AG04449 (cell line): ENCODE measurements at regions not wholly inside any gene's neighbourhood (a gene's known extent, or its start where the extent isn't known, plus 50 kb on each side); places are given as distances from the start of the nearest gene placed in this dataset.

Experiments used
- CTCF ChIA-PET: fragments of 350-600 bp; formaldehyde crosslinking; extraction: SDS; loops from one replicate; lab custom pipeline; 2021; ENCODE audit warnings: antibody characterized with exemption; lab: Yijun Ruan, JAX
- POLR2A ChIA-PET: fragments of 400-600, 350-600 bp; formaldehyde crosslinking; extraction: SDS; loops from one replicate; lab custom pipeline; 2020; ENCODE audit warnings: antibody characterized with exemption, inconsistent platforms; lab: Yijun Ruan, JAX
- DNase-seq: peaks from one replicate; pipeline ENCODE4 v3.0.0-alpha.2; 2010; ENCODE audit warnings: low read depth, low spot score
- H3K4me3 ChIP-seq: 2 replicates; pipeline ENCODE4 v1.5.1; 2011; ENCODE audit warnings: low read depth, mild to moderate bottlenecking, control low read depth, low read length
- TF ChIP-seq, protein P1 (sequence below): IDR thresholded peaks from one replicate; pipeline ENCODE4 v1.5.1; 2011; ENCODE audit warnings: mild to moderate bottlenecking, moderate library complexity, low read length, control low read depth, inconsistent platforms; ENCODE audit not compliant: insufficient read depth; ENCODE audit errors: missing control alignments

DNA sequence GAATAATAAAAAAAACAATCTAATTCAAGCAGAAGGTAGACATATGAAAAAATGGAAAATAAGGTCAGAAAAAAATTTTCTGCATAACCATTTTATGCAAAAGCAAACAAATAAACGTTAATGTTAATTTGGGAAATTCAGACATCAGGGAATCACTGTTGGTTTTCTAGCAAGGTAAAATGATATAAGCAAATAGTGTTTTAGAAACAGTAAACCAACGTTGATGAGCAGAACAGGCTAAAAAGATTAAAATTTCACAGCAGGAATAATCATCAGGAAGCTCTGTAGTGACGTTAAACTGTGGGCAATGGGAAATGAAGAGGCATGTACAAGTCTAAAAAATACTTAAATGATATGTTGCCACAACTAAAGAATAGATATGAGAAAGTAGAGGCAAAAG lies 54.5 kb upstream of the HMGCLL1 start:
- ChIA-PET CTCF (no interaction called here), POLR2A (no interaction called here)

DNA sequence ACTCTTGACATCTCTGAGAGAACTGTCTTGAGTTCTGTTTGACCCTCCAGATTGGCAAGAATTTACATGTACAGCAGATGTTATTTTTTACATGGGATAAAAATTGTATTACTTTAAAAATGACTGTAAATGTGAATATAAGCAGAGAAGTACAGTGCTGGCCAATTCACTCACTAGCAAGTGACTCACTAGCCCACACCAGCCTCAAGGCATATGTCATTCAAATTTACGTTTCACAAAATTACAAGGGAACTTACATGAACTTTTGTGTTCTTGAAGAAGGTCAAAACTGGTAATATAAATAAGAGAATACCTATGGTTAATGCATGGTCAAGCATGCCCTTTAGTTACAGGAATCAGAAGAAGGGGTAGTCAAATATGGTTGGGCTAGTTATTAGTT lies 54.0 kb upstream of the HMGCLL1 start:
- TF ChIP-seq, protein P1, sequence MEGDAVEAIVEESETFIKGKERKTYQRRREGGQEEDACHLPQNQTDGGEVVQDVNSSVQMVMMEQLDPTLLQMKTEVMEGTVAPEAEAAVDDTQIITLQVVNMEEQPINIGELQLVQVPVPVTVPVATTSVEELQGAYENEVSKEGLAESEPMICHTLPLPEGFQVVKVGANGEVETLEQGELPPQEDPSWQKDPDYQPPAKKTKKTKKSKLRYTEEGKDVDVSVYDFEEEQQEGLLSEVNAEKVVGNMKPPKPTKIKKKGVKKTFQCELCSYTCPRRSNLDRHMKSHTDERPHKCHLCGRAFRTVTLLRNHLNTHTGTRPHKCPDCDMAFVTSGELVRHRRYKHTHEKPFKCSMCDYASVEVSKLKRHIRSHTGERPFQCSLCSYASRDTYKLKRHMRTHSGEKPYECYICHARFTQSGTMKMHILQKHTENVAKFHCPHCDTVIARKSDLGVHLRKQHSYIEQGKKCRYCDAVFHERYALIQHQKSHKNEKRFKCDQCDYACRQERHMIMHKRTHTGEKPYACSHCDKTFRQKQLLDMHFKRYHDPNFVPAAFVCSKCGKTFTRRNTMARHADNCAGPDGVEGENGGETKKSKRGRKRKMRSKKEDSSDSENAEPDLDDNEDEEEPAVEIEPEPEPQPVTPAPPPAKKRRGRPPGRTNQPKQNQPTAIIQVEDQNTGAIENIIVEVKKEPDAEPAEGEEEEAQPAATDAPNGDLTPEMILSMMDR, result no peak
- ChIA-PET CTCF (no interaction called here), POLR2A (no interaction called here)
- no peak overlapping the region for H3K4me3 ChIP-seq
- DNase-seq, result no peak

More for the DNA sequence above, 54.5 kb upstream of the HMGCLL1 start:
- DNase-seq, result no peak
- TF ChIP-seq, protein P1, result no peak
- H3K4me3 ChIP-seq, result no peak overlapping the region
